ENCODE measurements at regions not wholly inside any gene's neighbourhood (a gene's known extent, or its start where the extent isn't known, plus 50 kb on each side); places are given as distances from the start of the nearest gene placed in this dataset.

- Histone ChIP-seq H3K79me2 (replicated peaks; ENCODE audit: insufficient read depth, low read length) (no peaks in the 10 kb centered on the region), H2AFZ (ENCODE audit: low read depth, low read length) (no peak overlapping the region), H3K27ac (ENCODE audit: low read length) (no peak overlapping the region), H3K9ac (ENCODE audit: low read length) (no peak overlapping the region), H3K9me2 (ENCODE audit: insufficient read depth, low read length) (no peaks in the 10 kb centered on the region), H3K36me3 (ENCODE audit: insufficient read depth, low read length) (no peaks in the 10 kb centered on the region), H4K20me1 (ENCODE audit: insufficient read depth) (no peaks in the 10 kb centered on the region), H3K27me3 (ENCODE audit: insufficient read depth, low read depth, low read length) (no peaks in the 10 kb centered on the region), H3K4me3 (ENCODE audit: low read length) (no peak overlapping the region), H3K4me2 (ENCODE audit: low read length) (no peak overlapping the region), H3K9me3 (ENCODE audit: low read length) (no peaks in the 10 kb centered on the region), H3F3A (ENCODE audit: insufficient read depth, low read length, poor library complexity, severe bottlenecking) (no peaks in the 10 kb centered on the region)
- TF ChIP-seq POLR2AphosphoS5 (IDR thresholded peaks at IDR 0.05) (no peak), EP300 (conservative IDR thresholded peaks at IDR 0.05; ENCODE audit: poor library complexity, severe bottlenecking) (no peak), MXI1 (conservative IDR thresholded peaks at IDR 0.05; ENCODE audit: poor library complexity, severe bottlenecking) (no peak), SMC3 (conservative IDR thresholded peaks at IDR 0.05; ENCODE audit: poor library complexity) (no peak), RAD21 (conservative IDR thresholded peaks at IDR 0.05) (no peak), EZH2 (IDR thresholded peaks at IDR 0.05; ENCODE audit: borderline replicate concordance, insufficient read depth, low read length, poor library complexity, severe bottlenecking) (no peak), TAF1 (IDR thresholded peaks at IDR 0.05; ENCODE audit: low read depth) (no peak)
- TF ChIP-seq, protein P1, sequence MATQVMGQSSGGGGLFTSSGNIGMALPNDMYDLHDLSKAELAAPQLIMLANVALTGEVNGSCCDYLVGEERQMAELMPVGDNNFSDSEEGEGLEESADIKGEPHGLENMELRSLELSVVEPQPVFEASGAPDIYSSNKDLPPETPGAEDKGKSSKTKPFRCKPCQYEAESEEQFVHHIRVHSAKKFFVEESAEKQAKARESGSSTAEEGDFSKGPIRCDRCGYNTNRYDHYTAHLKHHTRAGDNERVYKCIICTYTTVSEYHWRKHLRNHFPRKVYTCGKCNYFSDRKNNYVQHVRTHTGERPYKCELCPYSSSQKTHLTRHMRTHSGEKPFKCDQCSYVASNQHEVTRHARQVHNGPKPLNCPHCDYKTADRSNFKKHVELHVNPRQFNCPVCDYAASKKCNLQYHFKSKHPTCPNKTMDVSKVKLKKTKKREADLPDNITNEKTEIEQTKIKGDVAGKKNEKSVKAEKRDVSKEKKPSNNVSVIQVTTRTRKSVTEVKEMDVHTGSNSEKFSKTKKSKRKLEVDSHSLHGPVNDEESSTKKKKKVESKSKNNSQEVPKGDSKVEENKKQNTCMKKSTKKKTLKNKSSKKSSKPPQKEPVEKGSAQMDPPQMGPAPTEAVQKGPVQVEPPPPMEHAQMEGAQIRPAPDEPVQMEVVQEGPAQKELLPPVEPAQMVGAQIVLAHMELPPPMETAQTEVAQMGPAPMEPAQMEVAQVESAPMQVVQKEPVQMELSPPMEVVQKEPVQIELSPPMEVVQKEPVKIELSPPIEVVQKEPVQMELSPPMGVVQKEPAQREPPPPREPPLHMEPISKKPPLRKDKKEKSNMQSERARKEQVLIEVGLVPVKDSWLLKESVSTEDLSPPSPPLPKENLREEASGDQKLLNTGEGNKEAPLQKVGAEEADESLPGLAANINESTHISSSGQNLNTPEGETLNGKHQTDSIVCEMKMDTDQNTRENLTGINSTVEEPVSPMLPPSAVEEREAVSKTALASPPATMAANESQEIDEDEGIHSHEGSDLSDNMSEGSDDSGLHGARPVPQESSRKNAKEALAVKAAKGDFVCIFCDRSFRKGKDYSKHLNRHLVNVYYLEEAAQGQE (IDR thresholded peaks at IDR 0.05; ENCODE audit: borderline replicate concordance), result no peak
- TF ChIP-seq, protein P2, sequence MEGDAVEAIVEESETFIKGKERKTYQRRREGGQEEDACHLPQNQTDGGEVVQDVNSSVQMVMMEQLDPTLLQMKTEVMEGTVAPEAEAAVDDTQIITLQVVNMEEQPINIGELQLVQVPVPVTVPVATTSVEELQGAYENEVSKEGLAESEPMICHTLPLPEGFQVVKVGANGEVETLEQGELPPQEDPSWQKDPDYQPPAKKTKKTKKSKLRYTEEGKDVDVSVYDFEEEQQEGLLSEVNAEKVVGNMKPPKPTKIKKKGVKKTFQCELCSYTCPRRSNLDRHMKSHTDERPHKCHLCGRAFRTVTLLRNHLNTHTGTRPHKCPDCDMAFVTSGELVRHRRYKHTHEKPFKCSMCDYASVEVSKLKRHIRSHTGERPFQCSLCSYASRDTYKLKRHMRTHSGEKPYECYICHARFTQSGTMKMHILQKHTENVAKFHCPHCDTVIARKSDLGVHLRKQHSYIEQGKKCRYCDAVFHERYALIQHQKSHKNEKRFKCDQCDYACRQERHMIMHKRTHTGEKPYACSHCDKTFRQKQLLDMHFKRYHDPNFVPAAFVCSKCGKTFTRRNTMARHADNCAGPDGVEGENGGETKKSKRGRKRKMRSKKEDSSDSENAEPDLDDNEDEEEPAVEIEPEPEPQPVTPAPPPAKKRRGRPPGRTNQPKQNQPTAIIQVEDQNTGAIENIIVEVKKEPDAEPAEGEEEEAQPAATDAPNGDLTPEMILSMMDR (IDR thresholded peaks at IDR 0.05; ENCODE audit: poor library complexity, severe bottlenecking), result no peak
These were observed 119.0 kb upstream of the MAP9 start for GRCh38 chr4:155495572-155496293.

DNA sequence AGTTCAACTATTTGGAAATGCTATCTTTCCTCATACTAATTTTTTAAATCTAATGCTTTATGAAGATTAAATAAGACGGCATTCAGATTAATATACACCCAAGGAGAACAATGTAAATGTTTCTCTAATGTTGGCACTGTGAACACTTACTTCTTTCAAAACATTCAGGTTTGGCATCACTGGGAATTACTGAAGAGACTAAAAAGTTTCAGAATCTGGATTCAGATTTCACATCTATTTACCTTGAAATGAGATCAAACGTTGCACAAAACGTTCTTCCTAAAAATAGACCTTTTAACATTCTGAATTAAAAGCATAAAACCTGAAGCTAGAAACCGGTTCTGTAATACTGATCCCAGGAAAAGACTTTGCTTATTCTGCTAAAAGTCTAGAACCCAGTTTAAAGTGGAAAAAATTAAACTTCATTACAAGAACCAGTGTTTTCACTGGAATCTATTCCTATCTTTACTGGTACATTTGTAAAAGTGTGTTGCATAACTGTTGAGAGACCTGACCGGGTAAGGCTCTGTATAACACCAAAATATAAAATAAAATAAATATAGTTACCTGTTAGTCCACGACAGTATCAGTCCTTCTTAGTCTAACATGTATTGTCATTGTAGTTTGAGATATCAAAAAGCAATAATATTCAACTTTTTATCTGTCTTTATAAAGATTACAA, 117.4 kb upstream of the MAP9 start:
- Histone ChIP-seq H3K9ac (ENCODE audit: low read length) (no peak overlapping the region), H3K9me3 (ENCODE audit: low read length) (no peaks in the 10 kb centered on the region), H3K4me3 (ENCODE audit: low read length) (no peak overlapping the region), H3K79me2 (replicated peaks; ENCODE audit: insufficient read depth, low read length) (no peaks in the 10 kb centered on the region), H3K27ac (ENCODE audit: low read length) (no peak overlapping the region), H2AFZ (ENCODE audit: low read depth, low read length) (no peak overlapping the region), H3K36me3 (ENCODE audit: insufficient read depth, low read length) (no peaks in the 10 kb centered on the region), H3K27me3 (ENCODE audit: insufficient read depth, low read depth, low read length) (no peaks in the 10 kb centered on the region), H3K4me2 (ENCODE audit: low read length) (no peak overlapping the region), H3K9me2 (ENCODE audit: insufficient read depth, low read length) (no peaks in the 10 kb centered on the region), H4K20me1 (ENCODE audit: insufficient read depth) (no peaks in the 10 kb centered on the region), H3F3A (ENCODE audit: insufficient read depth, low read length, poor library complexity, severe bottlenecking) (no peaks in the 10 kb centered on the region)
- TF ChIP-seq EZH2 (IDR thresholded peaks at IDR 0.05; ENCODE audit: borderline replicate concordance, insufficient read depth, low read length, poor library complexity, severe bottlenecking), result no peak
- no peak for TF ChIP-seq RAD21 (conservative IDR thresholded peaks at IDR 0.05)
- TF ChIP-seq, protein P2 (IDR thresholded peaks at IDR 0.05; ENCODE audit: poor library complexity, severe bottlenecking), result no peak
- TF ChIP-seq POLR2AphosphoS5 (IDR thresholded peaks at IDR 0.05), result no peak
- TF ChIP-seq TAF1 (IDR thresholded peaks at IDR 0.05; ENCODE audit: low read depth), result no peak
- TF ChIP-seq, protein P1 (IDR thresholded peaks at IDR 0.05; ENCODE audit: borderline replicate concordance), result no peak
- no peak for TF ChIP-seq SMC3 (conservative IDR thresholded peaks at IDR 0.05; ENCODE audit: poor library complexity)
- no peak for TF ChIP-seq MXI1 (conservative IDR thresholded peaks at IDR 0.05; ENCODE audit: poor library complexity, severe bottlenecking)
- no peak for TF ChIP-seq EP300 (conservative IDR thresholded peaks at IDR 0.05; ENCODE audit: poor library complexity, severe bottlenecking)

Data from neural cell (in vitro differentiated cells).